Fibroblast of mammary gland (primary cell): ENCODE measurements at regions not wholly inside any gene's neighbourhood (a gene's known extent, or its start where the extent isn't known, plus 50 kb on each side); places are given as distances from the start of the nearest gene placed in this dataset.

Experiments
- DNase-seq: peaks from one replicate; pipeline ENCODE4 v3.0.0-alpha.2; 2010; ENCODE audit warnings: low read depth
- H3K4me3 ChIP-seq: 2 replicates; pipeline ENCODE4 v1.5.1; 2011; ENCODE audit warnings: low read depth, mild to moderate bottlenecking, low read length, moderate library complexity; ENCODE audit not compliant: control insufficient read depth
- TF ChIP-seq, protein P1 (sequence below): conservative IDR thresholded peaks from 2 replicates; pipeline ENCODE4 v1.5.1; 2011; ENCODE audit warnings: low read depth, low read length, inconsistent platforms; ENCODE audit not compliant: control insufficient read depth, insufficient read depth

DNA sequence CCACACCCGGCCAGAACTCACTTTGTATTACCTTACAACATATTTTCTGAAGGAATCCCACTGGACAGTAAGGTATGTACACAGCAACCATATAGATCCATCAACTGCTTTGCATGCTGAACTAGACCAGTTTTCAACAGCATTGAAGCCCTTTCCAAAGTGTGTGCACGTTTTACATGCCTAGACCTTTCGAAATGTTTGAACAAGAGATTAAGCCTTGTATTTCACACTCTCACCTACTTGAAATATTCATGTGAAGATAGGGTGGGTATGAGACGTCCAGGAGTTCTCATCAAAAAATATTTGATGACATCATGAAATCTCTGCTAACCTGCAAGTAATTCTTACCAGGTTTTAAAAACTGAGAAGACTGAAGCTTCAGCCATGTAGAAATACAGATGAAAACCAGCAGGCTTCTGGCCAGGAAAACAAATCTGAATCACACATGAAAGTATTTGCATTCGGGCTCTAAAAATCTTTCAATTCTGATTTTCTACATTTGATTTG, 387.0 kb upstream of the PSMD7 start:
- H3K4me3 ChIP-seq, result no peak overlapping the region
- DNase-seq, result no peak
- TF ChIP-seq, protein P1, sequence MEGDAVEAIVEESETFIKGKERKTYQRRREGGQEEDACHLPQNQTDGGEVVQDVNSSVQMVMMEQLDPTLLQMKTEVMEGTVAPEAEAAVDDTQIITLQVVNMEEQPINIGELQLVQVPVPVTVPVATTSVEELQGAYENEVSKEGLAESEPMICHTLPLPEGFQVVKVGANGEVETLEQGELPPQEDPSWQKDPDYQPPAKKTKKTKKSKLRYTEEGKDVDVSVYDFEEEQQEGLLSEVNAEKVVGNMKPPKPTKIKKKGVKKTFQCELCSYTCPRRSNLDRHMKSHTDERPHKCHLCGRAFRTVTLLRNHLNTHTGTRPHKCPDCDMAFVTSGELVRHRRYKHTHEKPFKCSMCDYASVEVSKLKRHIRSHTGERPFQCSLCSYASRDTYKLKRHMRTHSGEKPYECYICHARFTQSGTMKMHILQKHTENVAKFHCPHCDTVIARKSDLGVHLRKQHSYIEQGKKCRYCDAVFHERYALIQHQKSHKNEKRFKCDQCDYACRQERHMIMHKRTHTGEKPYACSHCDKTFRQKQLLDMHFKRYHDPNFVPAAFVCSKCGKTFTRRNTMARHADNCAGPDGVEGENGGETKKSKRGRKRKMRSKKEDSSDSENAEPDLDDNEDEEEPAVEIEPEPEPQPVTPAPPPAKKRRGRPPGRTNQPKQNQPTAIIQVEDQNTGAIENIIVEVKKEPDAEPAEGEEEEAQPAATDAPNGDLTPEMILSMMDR, result no peak

DNA sequence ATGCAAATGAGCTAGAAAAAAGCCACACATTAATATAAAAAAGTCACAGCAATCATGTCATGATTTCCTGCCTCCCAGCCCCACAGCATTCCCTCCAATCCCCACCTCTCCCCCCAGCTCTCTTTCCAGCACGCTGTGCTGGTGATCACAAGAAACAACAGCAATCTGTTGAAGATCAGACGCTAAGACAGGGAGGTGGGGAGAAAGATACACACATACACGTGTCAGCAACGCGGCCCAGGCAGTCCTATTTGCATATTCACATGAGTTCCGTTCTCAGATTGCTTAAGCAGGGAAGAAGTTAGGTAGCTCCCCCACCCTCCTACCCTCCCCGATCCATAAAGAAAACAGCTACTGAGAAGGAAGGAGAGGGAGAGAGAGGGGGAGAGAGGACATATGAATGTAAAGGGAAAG, 405.5 kb upstream of the PSMD7 start:
- TF ChIP-seq, protein P1, result no peak
- no peak overlapping the region for H3K4me3 ChIP-seq

GRCh38 chr16:73890186-73891128, 406.2 kb upstream of the PSMD7 start:
- TF ChIP-seq, protein P1, result no peak
- no peak overlapping the region for H3K4me3 ChIP-seq
- no peak for DNase-seq

More for the DNA sequence above, 405.5 kb upstream of the PSMD7 start:
- no peak for DNase-seq

GRCh38 chr16:73888840-73889490, 407.6 kb upstream of the PSMD7 start:
- no peak for DNase-seq
- H3K4me3 ChIP-seq, result no peak overlapping the region
- TF ChIP-seq, protein P1, result no peak

DNA sequence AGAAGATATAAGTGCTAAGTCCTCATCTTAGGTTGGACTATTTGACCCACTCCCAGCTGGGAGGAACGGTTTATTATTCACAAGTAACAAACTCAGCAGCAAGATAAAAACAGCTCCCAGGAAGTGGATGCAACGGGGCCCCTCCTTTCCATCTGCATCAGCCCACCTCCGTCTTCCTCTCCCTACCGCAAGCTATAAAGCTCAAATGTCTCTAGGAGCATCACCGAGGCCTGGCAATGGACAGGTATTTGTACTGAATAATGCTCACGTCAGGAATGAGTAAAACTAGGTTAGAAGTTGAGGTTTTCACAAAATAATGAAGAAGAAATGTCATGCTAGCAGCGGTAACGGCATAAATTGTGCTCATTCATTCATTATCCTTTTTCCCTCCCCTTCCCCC, 408.7 kb upstream of the PSMD7 start:
- TF ChIP-seq, protein P1, result no peak
- no peak overlapping the region for H3K4me3 ChIP-seq
- no peak for DNase-seq

DNA sequence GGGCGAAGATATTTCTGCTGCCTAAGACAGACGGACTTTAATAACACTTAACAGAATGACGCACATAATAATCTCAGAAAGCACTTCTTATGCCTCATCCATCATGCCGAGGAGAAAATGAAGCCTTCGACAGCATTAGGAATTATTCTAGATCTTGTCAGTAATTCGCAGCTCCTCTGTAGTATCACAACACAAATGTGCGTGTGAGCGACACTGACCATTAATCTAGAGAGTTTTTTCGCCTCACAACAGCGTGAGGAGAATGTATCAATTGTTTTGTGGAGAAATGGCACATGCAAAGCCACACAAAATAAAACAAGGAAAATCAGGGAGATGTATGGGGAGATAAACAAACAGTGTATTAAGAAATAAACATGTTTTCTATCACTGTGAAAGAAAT, 410.2 kb upstream of the PSMD7 start:
- no peak overlapping the region for H3K4me3 ChIP-seq
- TF ChIP-seq, protein P1, result no peak
- DNase-seq, result no peak
